ENCODE measurements at regions not wholly inside any gene's neighbourhood (a gene's known extent, or its start where the extent isn't known, plus 50 kb on each side); places are given as distances from the start of the nearest gene placed in this dataset.
A peak's percentile ranks its signal among the peaks of the same experiment; 100 is the strongest.

DNA sequence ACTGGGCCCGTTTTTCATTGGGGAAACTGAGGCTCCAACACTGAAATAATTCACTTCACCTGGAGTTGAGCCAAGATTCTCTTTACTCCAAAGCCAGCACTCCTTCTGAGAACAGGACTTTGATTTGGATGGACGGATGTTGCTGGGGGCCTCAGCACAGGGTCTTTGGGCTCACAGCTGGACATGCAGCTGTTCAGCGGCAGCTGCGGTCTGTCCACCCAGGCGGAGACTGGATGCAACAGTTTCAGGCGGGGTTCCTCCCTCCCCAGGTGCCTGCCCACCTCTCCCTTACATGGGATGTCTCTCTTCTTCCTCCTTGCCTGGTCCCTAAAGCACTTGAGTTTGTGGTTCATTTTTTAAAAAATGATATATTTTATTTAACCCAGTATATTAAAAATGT is 219.0 kb upstream of the IRX4 start:
- DNase-seq (ENCODE audit: low read depth, low spot score), result no peak
- in situ Hi-C loops (cut with HindIII; ENCODE audit: low sequenced_read_pairs), result no loop called here
- TF ChIP-seq, protein P1, sequence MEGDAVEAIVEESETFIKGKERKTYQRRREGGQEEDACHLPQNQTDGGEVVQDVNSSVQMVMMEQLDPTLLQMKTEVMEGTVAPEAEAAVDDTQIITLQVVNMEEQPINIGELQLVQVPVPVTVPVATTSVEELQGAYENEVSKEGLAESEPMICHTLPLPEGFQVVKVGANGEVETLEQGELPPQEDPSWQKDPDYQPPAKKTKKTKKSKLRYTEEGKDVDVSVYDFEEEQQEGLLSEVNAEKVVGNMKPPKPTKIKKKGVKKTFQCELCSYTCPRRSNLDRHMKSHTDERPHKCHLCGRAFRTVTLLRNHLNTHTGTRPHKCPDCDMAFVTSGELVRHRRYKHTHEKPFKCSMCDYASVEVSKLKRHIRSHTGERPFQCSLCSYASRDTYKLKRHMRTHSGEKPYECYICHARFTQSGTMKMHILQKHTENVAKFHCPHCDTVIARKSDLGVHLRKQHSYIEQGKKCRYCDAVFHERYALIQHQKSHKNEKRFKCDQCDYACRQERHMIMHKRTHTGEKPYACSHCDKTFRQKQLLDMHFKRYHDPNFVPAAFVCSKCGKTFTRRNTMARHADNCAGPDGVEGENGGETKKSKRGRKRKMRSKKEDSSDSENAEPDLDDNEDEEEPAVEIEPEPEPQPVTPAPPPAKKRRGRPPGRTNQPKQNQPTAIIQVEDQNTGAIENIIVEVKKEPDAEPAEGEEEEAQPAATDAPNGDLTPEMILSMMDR (IDR thresholded peaks at IDR 0.05; ENCODE audit: low read depth, low read length), result no peak
- H3K4me3 ChIP-seq (ENCODE audit: low read depth, low read length), result no peak overlapping the region

DNA sequence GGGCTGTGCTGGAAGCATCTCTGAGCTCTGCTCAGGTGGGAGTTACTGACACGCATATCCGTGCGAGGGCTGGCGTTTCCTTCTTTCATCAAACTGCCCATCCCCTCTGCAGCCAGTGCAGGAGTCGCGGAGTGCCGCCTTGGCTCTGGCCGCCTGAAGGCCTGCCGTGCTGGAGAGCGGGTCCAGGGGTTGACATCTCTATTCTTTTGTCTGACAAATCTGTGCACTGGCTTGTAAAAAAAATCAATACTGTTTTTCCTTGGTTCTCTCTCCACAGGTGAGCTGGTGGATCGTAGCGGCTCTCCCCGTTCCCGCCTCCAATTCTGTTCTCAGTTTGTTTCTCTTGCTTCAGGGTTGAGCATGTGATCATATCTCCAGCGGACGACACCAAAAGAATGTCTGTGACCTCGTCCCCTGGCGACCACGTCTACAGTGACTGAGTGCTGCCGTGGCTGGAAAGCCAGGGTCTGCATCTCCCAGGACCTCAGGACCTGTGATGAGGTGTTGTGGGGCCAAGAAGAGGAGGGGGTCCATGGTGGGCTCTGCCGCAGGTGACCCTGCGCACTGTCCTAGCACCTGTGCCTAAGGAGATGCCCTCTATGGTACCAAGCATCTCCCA is 214.3 kb upstream of the IRX4 start:
- TF ChIP-seq, protein P1 (IDR thresholded peaks at IDR 0.05; ENCODE audit: low read depth, low read length), result no peak
- in situ Hi-C loops (cut with HindIII; ENCODE audit: low sequenced_read_pairs), result no loop called here
- no peak overlapping the region for H3K4me3 ChIP-seq (ENCODE audit: low read depth, low read length)
- no peak for DNase-seq (ENCODE audit: low read depth, low spot score)

DNA sequence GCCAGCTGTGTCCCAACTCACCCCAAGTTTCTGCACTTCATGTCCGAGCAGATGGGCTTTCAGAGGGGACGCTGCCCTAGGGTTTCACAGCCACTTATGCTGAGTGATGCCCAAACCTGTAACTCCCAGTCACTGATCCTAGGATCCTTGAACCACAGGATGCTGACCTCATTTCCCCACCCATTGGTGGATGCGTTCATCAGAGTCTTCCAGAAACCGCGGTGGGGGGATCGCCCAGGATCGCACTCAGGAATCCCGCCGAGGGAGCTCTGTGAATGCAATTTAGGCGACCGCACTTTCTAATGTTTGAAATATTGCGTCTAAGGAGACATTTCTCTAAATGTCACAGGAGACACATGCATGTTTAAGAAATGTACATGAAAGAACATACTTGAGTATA is 212.3 kb upstream of the IRX4 start:
- in situ Hi-C loops (cut with HindIII; ENCODE audit: low sequenced_read_pairs), result no loop called here
- DNase-seq (ENCODE audit: low read depth, low spot score), result no peak
- TF ChIP-seq, protein P1 (IDR thresholded peaks at IDR 0.05; ENCODE audit: low read depth, low read length), result no peak
- no peak overlapping the region for H3K4me3 ChIP-seq (ENCODE audit: low read depth, low read length)

DNA sequence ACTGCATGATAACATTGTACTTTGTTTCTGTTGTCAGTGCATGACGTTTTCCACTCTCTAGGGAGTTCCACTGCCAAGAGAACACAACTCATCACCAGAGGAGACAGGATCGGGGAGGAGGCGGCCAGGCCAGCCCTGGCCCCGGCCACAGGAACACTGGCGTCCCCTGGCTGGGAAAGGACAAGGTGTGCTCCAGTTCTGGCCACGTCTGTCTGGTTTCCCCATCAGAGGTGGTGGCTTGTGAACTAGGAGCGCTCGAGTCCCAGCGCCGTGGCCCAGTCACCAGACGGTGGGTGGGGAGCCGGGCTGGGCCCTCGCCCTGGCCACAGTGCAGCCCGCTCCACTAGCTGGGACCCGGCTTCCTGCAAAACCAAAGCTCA is 211.9 kb upstream of the IRX4 start:
- H3K4me3 ChIP-seq (ENCODE audit: low read depth, low read length), result no peak overlapping the region
- no peak for DNase-seq (ENCODE audit: low read depth, low spot score)
- in situ Hi-C loops (cut with HindIII; ENCODE audit: low sequenced_read_pairs), result no loop called here
- TF ChIP-seq, protein P1 (IDR thresholded peaks at IDR 0.05; ENCODE audit: low read depth, low read length), result no peak

DNA sequence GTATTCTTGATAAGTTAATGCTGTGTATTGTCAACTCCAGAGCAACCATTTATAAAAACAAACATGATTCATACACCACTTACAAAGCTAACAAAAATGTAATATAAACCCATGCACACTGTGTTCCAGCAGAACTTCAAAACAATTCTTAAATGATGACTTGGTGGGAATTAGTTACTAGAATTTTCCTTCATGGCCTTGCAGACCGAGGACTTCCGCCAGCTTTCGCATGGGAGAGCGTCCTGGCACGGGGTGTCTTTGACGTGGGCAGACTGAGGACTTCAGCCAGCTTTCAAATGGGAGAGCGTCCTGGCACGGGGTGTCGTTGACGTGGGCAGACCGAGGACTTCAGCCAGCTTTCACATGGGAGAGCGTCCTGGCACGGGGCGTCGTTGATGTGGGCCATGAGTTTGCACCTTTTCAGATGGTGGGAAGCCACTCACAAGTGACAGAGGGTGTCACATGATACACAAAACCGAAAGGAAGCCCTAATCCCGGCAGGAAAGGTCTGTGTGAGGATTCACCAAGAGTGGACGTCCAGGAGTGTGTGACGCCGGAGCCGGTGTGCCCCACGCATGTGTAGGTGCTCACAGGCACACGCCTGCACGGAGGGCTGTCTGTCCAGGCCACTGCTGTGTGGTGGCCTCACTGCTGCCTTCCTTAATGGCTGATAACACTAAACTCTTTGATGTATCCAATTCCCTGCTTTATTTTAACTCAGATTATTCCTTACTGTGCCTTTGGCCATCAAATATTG is 211.3 kb upstream of the IRX4 start:
- DNase-seq (ENCODE audit: low read depth, low spot score), result peak; percentile 70
- TF ChIP-seq, protein P1 (IDR thresholded peaks at IDR 0.05; ENCODE audit: low read depth, low read length), result no peak
- in situ Hi-C loops (cut with HindIII; ENCODE audit: low sequenced_read_pairs), result no loop called here
- H3K4me3 ChIP-seq (ENCODE audit: low read depth, low read length), result no peak overlapping the region

DNA sequence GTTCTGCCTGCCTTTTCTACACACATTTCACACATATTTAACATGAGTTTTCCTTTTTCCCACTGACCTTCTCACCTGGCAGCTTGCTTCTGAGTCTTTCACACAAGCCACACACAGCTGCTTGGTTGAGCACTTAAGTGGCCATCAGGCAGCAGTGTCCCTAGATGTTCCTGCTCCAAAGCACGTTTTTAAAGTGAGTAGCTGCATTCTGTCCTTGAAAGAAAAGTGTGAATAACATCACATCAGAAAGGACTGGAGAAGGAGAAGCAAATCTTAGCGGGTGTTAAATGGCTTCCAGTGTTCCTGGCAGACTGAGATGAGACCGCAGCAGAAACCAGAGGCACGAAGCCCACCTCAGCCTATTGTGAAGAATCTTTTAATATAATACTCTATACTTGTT is 209.2 kb upstream of the IRX4 start:
- TF ChIP-seq, protein P1 (IDR thresholded peaks at IDR 0.05; ENCODE audit: low read depth, low read length), result no peak
- in situ Hi-C loops (cut with HindIII; ENCODE audit: low sequenced_read_pairs), result no loop called here
- DNase-seq (ENCODE audit: low read depth, low spot score), result no peak
- H3K4me3 ChIP-seq (ENCODE audit: low read depth, low read length), result no peak overlapping the region

All from astrocyte of the spinal cord (primary cell).